ENCODE measurements at regions not wholly inside any gene's neighbourhood (a gene's known extent, or its start where the extent isn't known, plus 50 kb on each side); places are given as distances from the start of the nearest gene placed in this dataset.

- TF ChIP-seq CTCF (conservative IDR thresholded peaks at IDR 0.05 in 1 of 2, IDR thresholded peaks at IDR 0.05 in 1 of 2; ENCODE audit: extremely low read depth in 1 of 2, insufficient read depth in 1 of 2, low read depth in 1 of 2, low read length in 2 of 2) (no peak), EZH2 (IDR thresholded peaks at IDR 0.05; ENCODE audit: borderline replicate concordance, low read length) (no peak)
Measured at GRCh38 chr20:57911512-57912226, 201.9 kb upstream of the PMEPA1 start.
